HG03521 (cell line): ENCODE measurements at regions not wholly inside any gene's neighbourhood (a gene's known extent, or its start where the extent isn't known, plus 50 kb on each side); places are given as distances from the start of the nearest gene placed in this dataset.
"Not testable (repeated sequence)": the region's sequence is repeated elsewhere in the genome, so short reads cannot be mapped to it uniquely, and the experiment has no call there.

ENCODE experiments used
- ATAC-seq: cut with Tn5 transposase; IDR thresholded peaks from one replicate; pipeline ENCODE4 v1.9.1; 2021; ENCODE audit warnings: mild to moderate bottlenecking, moderate library complexity; ENCODE audit not compliant: unreplicated experiment

GRCh38 chrX:74251006-74251930, 52.7 kb upstream of the ZCCHC13 start:
- no peak for ATAC-seq

GRCh38 chrX:74250574-74250973, 53.4 kb upstream of the ZCCHC13 start:
- no peak for ATAC-seq

GRCh38 chrX:74249963-74250362, 54.0 kb upstream of the ZCCHC13 start:
- ATAC-seq, result no peak

- no peak for ATAC-seq
Measured at GRCh38 chrX:74248889-74249288, 55.1 kb upstream of the ZCCHC13 start.

- ATAC-seq, result no peak
Measured at GRCh38 chrX:74246524-74246923, 57.5 kb upstream of the ZCCHC13 start.

- no peak for ATAC-seq
Measured at GRCh38 chrX:74242484-74243138, 61.4 kb upstream of the ZCCHC13 start.

- no peak for ATAC-seq
Measured at GRCh38 chrX:74242050-74242449, 61.9 kb upstream of the ZCCHC13 start.

- no peak for ATAC-seq
Measured at GRCh38 chrX:74238771-74239170, 65.2 kb upstream of the ZCCHC13 start.

- ATAC-seq, result no peak
Measured at GRCh38 chrX:74234818-74235217, 69.2 kb upstream of the ZCCHC13 start.

GRCh38 chrX:74232859-74233258, 71.1 kb upstream of the ZCCHC13 start:
- no peak for ATAC-seq

GRCh38 chrX:74231625-74232024, 72.4 kb upstream of the ZCCHC13 start:
- no peak for ATAC-seq

- ATAC-seq, result no peak
Measured at GRCh38 chrX:74230094-74230493, 73.9 kb upstream of the ZCCHC13 start.

- no peak for ATAC-seq
Measured at GRCh38 chrX:74225111-74225510, 78.9 kb upstream of the ZCCHC13 start.

- no peak for ATAC-seq
Measured at GRCh38 chrX:74220277-74220676, 83.7 kb upstream of the ZCCHC13 start.

- no peak for ATAC-seq
Measured at GRCh38 chrX:74218895-74219294, 85.1 kb upstream of the ZCCHC13 start.

GRCh38 chrX:74216421-74216820, 87.6 kb upstream of the ZCCHC13 start:
- no peak for ATAC-seq

- no peak for ATAC-seq
Measured at GRCh38 chrX:74211911-74212310, 92.1 kb upstream of the ZCCHC13 start.

- no peak for ATAC-seq
Measured at GRCh38 chrX:74207539-74207938, 96.4 kb upstream of the ZCCHC13 start.

- no peak for ATAC-seq
Measured at GRCh38 chrX:74195605-74196004, 108.4 kb upstream of the ZCCHC13 start.

GRCh38 chrX:74195120-74195519, 108.9 kb upstream of the ZCCHC13 start:
- no peak for ATAC-seq

- no peak for ATAC-seq
Measured at GRCh38 chrX:74187211-74187610, 116.8 kb upstream of the ZCCHC13 start.

GRCh38 chrX:74183047-74183446, 120.9 kb upstream of the ZCCHC13 start:
- ATAC-seq, result not testable (repeated sequence)
